IMR-90 (cell line): ENCODE measurements at regions not wholly inside any gene's neighbourhood (a gene's known extent, or its start where the extent isn't known, plus 50 kb on each side); places are given as distances from the start of the nearest gene placed in this dataset.

Source experiments
- CTCF ChIP-seq: conservative IDR thresholded peaks from 2 replicates; pipeline ENCODE4 v1.5.1; 2012; ENCODE audit warnings: mild to moderate bottlenecking, low read depth, low read length, improper control_type of control experiment
- ELK1 ChIP-seq: fragments of 150-350 bp; IDR thresholded peaks from 2 replicates; pipeline ENCODE4 v1.6.1; 2016; ENCODE audit warnings: low read depth, mild to moderate bottlenecking, low read length, moderate library complexity, borderline replicate concordance
- MAZ ChIP-seq: IDR thresholded peaks from 2 replicates; pipeline ENCODE4 v1.6.1; 2012; ENCODE audit warnings: low read depth, mild to moderate bottlenecking, low read length, improper control_type of control experiment, moderate library complexity, borderline replicate concordance

GRCh38 chr2:139940686-139941085 is 1160.5 kb upstream of the NXPH2 start:
- no peak for TF ChIP-seq ELK1
- no peak for TF ChIP-seq CTCF
- no peak for TF ChIP-seq MAZ
